ENCODE measurements at regions not wholly inside any gene's neighbourhood (a gene's known extent, or its start where the extent isn't known, plus 50 kb on each side); places are given as distances from the start of the nearest gene placed in this dataset.

DNA sequence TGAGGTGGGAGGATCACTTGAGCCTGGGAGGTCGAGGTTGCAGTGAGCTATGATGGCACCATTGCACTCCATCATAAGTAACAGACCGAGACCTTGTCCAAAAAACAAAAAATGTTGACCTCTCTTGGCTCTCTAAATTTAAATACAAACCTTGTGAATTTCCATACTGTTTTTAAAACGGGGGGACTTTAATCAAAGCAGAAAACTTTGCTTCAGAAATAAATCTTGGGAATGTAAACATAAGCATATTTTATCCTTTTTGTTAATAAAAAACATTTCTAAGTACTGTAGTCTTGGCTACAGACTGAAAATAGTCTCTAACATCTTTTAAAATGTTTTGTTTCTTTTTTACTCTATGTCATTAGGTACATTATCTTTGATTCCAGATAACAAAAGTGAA lies 130.7 kb upstream of the RASSF8 start:
- TF ChIP-seq, protein P1, sequence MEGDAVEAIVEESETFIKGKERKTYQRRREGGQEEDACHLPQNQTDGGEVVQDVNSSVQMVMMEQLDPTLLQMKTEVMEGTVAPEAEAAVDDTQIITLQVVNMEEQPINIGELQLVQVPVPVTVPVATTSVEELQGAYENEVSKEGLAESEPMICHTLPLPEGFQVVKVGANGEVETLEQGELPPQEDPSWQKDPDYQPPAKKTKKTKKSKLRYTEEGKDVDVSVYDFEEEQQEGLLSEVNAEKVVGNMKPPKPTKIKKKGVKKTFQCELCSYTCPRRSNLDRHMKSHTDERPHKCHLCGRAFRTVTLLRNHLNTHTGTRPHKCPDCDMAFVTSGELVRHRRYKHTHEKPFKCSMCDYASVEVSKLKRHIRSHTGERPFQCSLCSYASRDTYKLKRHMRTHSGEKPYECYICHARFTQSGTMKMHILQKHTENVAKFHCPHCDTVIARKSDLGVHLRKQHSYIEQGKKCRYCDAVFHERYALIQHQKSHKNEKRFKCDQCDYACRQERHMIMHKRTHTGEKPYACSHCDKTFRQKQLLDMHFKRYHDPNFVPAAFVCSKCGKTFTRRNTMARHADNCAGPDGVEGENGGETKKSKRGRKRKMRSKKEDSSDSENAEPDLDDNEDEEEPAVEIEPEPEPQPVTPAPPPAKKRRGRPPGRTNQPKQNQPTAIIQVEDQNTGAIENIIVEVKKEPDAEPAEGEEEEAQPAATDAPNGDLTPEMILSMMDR (IDR thresholded peaks at IDR 0.05; ENCODE audit: low read length): no peak
- no peak for TF ChIP-seq EZH2 (optimal IDR thresholded peaks at IDR 0.05; ENCODE audit: low read depth, low read length)

Data from MM.1S (cell line).